Loucy (cell line): ENCODE measurements at regions not wholly inside any gene's neighbourhood (a gene's known extent, or its start where the extent isn't known, plus 50 kb on each side); places are given as distances from the start of the nearest gene placed in this dataset.

Source experiments
- EZH2phosphoT487 ChIP-seq: fragments of 200-600 bp; IDR thresholded peaks from 2 replicates; pipeline ENCODE4 v1.6.1; 2018; ENCODE audit warnings: antibody characterized with exemption, mild to moderate bottlenecking, moderate library complexity, borderline replicate concordance
- TF ChIP-seq, protein P1 (sequence below): fragments of 200-600 bp; sonication (generic); conservative IDR thresholded peaks from 2 replicates; pipeline ENCODE4 v1.5.1; 2014; ENCODE audit warnings: mild to moderate bottlenecking, antibody characterized with exemption, low read length

DNA sequence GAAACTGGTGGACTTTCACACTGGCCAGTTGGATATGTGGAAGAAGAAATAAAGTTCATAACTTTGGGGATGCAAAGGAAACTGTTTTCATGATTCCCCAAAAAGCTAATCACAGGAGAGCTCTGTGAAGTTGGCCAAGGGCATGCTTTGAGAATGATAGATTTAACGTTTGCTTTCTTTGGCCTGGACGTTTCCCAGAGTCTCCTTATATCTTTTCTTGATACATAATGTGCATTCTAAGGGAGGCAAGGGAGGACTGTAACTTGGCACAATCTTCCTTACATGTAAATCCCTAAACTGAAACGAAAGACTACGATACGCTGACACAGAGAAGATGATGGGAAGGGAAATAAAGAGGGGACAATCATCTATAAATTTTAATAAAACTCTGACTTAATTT, 176.5 kb upstream of the INHBA start:
- TF ChIP-seq EZH2phosphoT487: no peak
- TF ChIP-seq, protein P1, sequence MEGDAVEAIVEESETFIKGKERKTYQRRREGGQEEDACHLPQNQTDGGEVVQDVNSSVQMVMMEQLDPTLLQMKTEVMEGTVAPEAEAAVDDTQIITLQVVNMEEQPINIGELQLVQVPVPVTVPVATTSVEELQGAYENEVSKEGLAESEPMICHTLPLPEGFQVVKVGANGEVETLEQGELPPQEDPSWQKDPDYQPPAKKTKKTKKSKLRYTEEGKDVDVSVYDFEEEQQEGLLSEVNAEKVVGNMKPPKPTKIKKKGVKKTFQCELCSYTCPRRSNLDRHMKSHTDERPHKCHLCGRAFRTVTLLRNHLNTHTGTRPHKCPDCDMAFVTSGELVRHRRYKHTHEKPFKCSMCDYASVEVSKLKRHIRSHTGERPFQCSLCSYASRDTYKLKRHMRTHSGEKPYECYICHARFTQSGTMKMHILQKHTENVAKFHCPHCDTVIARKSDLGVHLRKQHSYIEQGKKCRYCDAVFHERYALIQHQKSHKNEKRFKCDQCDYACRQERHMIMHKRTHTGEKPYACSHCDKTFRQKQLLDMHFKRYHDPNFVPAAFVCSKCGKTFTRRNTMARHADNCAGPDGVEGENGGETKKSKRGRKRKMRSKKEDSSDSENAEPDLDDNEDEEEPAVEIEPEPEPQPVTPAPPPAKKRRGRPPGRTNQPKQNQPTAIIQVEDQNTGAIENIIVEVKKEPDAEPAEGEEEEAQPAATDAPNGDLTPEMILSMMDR: no peak
